Osteocyte (in vitro differentiated cells): ENCODE measurements at regions not wholly inside any gene's neighbourhood (a gene's known extent, or its start where the extent isn't known, plus 50 kb on each side); places are given as distances from the start of the nearest gene placed in this dataset.

Experiments used
- DNase-seq: peaks from one replicate; pipeline ENCODE4 v3.0.0; 2021; ENCODE audit warnings: mixed read lengths; ENCODE audit not compliant: unreplicated experiment; ENCODE audit errors: extremely low spot score
- H3K27ac Mint-ChIP-seq: one replicate; pipeline ENCODE4 v1.8.0; 2021; ENCODE audit warnings: mild to moderate bottlenecking, mixed read lengths; ENCODE audit not compliant: unreplicated experiment
- H3K27me3 Mint-ChIP-seq: one replicate; pipeline ENCODE4 v1.8.0; 2021; ENCODE audit warnings: mixed read lengths; ENCODE audit not compliant: unreplicated experiment
- H3K36me3 Mint-ChIP-seq: one replicate; pipeline ENCODE4 v1.8.0; 2021; ENCODE audit warnings: mixed read lengths; ENCODE audit not compliant: unreplicated experiment
- H3K4me1 Mint-ChIP-seq: one replicate; pipeline ENCODE4 v1.8.0; 2021; ENCODE audit warnings: mixed read lengths; ENCODE audit not compliant: unreplicated experiment
- H3K4me3 Mint-ChIP-seq: one replicate; pipeline ENCODE4 v1.8.0; 2021; ENCODE audit warnings: mild to moderate bottlenecking, moderate library complexity, mixed read lengths; ENCODE audit not compliant: unreplicated experiment
- H3K9me3 Mint-ChIP-seq: one replicate; pipeline ENCODE4 v1.8.0; 2021; ENCODE audit warnings: mixed read lengths; ENCODE audit not compliant: unreplicated experiment
- TF ChIP-seq, protein P1 (sequence below): fragments of 200-600 bp; sonication (generic); IDR thresholded peaks from 2 replicates; pipeline ENCODE4 v1.5.0; 2021; ENCODE audit warnings: antibody characterized with exemption, mild to moderate bottlenecking, moderate library complexity

DNA sequence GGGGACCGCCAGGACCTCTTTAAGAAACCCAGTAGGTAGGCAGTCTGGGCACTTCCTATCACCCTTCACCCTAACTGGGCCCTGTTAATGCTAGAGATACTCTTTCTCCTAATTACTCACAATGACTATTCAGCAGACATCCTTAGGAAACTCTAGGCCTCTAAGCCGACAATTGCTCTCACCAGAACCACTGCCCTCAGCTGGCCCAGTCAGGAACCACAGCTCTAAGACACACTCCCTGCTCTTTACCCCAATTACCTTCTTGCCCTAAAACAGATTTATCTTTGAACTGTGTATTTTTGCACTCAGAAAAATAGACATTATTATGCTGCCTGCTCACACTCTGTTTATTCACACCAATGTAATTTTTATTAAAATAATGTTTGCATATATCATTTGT is 432.6 kb upstream of the SLC30A5 start:
- no peak overlapping the region for H3K4me3 Mint-ChIP-seq
- TF ChIP-seq, protein P1, sequence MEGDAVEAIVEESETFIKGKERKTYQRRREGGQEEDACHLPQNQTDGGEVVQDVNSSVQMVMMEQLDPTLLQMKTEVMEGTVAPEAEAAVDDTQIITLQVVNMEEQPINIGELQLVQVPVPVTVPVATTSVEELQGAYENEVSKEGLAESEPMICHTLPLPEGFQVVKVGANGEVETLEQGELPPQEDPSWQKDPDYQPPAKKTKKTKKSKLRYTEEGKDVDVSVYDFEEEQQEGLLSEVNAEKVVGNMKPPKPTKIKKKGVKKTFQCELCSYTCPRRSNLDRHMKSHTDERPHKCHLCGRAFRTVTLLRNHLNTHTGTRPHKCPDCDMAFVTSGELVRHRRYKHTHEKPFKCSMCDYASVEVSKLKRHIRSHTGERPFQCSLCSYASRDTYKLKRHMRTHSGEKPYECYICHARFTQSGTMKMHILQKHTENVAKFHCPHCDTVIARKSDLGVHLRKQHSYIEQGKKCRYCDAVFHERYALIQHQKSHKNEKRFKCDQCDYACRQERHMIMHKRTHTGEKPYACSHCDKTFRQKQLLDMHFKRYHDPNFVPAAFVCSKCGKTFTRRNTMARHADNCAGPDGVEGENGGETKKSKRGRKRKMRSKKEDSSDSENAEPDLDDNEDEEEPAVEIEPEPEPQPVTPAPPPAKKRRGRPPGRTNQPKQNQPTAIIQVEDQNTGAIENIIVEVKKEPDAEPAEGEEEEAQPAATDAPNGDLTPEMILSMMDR: peak; percentile 32
- no peaks in the 10 kb centered on the region for H3K36me3 Mint-ChIP-seq
- no peak overlapping the region for H3K27ac Mint-ChIP-seq
- peaks cover 4% of the 10 kb centered on the region for H3K9me3 Mint-ChIP-seq
- no peaks in the 10 kb centered on the region for H3K27me3 Mint-ChIP-seq
- peaks cover 18% of the 10 kb centered on the region for H3K4me1 Mint-ChIP-seq
- DNase-seq: no peak

DNA sequence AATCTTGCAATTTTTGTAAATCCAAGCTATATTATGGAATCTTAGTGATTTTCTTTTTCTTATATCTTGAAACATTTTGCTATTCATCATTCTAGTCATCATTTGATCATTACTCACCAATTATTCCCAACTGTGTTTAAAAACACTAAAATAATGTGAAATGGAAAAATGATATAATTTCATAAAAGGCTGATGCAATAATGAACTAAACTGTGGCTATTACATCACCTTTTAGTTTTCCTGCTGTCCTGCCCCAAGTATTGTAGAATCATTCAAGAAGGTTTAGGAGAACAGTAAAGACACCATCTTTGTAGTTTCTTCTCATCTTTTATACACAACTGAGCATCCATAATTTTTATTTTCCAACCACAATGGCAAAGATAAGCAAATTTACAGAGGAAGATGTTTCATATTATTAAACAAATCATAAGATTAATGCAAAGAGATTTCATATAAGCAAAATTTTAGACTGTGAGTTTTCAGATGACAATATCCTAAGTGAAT is 431.0 kb upstream of the SLC30A5 start:
- no peak overlapping the region for H3K4me3 Mint-ChIP-seq
- no peak overlapping the region for H3K27ac Mint-ChIP-seq
- H3K9me3 Mint-ChIP-seq: peaks cover 4% of the 10 kb centered on the region
- no peaks in the 10 kb centered on the region for H3K27me3 Mint-ChIP-seq
- no peaks in the 10 kb centered on the region for H3K36me3 Mint-ChIP-seq
- TF ChIP-seq, protein P1: no peak
- H3K4me1 Mint-ChIP-seq: peaks cover 18% of the 10 kb centered on the region
- DNase-seq: no peak

DNA sequence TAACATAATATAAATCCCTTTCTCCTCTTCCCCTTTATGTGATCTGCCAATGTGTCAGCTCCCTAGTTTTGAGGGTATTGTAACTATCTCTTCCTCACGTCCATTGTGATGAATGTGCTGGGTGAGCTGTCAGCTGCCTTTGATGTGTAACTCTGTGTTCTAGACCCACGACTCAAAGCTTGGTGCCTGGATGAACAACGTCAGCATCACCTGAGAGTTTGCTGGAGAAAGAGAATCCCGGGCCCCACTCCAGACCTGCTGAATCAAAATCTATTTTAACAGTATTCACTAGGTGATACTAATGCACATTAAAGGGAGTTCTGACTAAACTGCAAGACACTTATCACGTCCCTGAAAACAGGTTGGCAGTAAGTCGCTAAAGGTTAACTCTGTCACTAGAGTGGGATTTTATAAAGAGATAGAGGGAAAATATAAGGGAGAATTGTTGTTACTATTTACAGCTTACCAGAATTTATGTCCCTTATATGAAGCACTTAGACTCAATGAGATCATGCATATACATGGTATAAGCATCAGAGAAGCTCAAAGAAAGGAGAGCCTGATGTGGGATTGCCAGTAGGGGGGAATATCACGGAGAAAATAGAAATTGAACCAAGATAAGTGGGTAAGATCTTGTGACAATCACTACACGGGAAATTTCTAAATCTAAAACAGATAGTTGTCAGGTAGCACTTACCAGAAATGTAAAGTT is 423.8 kb upstream of the SLC30A5 start:
- no peak overlapping the region for H3K27ac Mint-ChIP-seq
- DNase-seq: no peak
- TF ChIP-seq, protein P1: no peak
- peaks cover 2% of the 10 kb centered on the region for H3K27me3 Mint-ChIP-seq
- H3K4me1 Mint-ChIP-seq: peaks cover 3% of the 10 kb centered on the region
- no peaks in the 10 kb centered on the region for H3K36me3 Mint-ChIP-seq
- H3K9me3 Mint-ChIP-seq: no peaks in the 10 kb centered on the region
- no peak overlapping the region for H3K4me3 Mint-ChIP-seq

DNA sequence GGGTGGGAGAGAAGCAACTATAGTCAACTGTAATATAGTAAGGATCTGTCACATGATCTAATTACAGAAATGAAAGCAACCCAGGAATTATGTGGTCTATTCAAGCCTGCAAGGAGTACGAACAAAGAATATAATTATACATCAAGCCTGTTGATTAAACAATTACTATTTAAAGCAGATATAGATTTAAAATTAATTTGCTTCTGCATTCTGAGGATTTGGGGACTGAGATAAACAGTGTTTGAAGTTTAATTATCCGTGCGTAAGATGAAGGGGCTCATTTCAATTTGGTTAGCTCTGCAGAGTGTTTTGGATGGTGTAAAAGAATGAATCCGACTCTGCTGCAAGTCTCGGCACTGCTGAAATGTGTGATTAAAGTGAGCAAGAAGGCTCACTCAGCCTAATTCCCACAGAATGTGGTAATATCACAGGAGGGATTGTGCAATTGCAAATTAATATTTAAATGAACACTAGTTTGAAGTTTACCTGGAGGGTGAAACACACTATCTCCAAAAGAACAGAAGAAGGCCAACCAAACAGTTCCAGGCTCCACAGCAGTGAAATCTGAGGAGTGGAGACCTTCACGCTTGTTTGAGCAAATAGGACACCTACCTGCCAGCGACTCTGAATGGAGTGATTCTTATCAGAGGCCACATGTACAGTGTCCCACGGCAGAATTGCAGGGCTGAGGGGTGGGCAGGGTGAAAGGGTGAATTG is 420.6 kb upstream of the SLC30A5 start:
- no peaks in the 10 kb centered on the region for H3K36me3 Mint-ChIP-seq
- TF ChIP-seq, protein P1: no peak

DNA sequence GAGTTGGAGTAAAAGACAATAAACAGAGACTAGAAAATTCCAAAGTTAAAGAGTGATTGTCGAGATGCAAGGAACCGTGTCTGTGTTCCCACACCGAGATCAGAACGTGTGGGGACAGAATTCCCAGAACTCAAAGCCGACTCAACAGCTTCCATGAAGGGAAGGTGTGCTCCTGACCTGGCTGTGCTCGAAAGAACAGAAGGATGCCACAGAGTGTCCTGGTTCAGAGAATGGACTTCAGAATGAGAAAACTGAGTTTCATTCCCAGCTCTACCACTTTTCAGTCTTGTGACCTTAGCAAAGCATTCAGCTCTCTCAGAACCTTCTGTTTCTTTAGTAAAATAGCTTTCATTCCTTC is 420.0 kb upstream of the SLC30A5 start:
- Mint-ChIP-seq H3K27me3 (peaks cover 2% of the 10 kb centered on the region), H3K27ac (no peak overlapping the region)

More for the DNA sequence above, 420.6 kb upstream of the SLC30A5 start:
- DNase-seq: no peak
- no peaks in the 10 kb centered on the region for H3K9me3 Mint-ChIP-seq
- peaks cover 2% of the 10 kb centered on the region for H3K27me3 Mint-ChIP-seq
- no peak overlapping the region for H3K27ac Mint-ChIP-seq
- H3K4me1 Mint-ChIP-seq: peaks cover 3% of the 10 kb centered on the region
- H3K4me3 Mint-ChIP-seq: no peak overlapping the region

More for the DNA sequence above, 420.0 kb upstream of the SLC30A5 start:
- H3K9me3 Mint-ChIP-seq: no peaks in the 10 kb centered on the region
- no peak overlapping the region for H3K4me3 Mint-ChIP-seq
- H3K4me1 Mint-ChIP-seq: peaks cover 3% of the 10 kb centered on the region
- DNase-seq: no peak
- TF ChIP-seq, protein P1: no peak
- H3K36me3 Mint-ChIP-seq: no peaks in the 10 kb centered on the region
